Ovary (tissue), 3 donors: ENCODE measurements at regions not wholly inside any gene's neighbourhood (a gene's known extent, or its start where the extent isn't known, plus 50 kb on each side); places are given as distances from the start of the nearest gene placed in this dataset.

Experiments
- EP300 ChIP-seq: sonication (generic); formaldehyde crosslinking; IDR thresholded peaks from one replicate; pipeline ENCODE4 v1.6.1; 2017; ENCODE audit warnings: antibody characterized with exemption
- POLR2A ChIP-seq: fragments of 450-650 bp; IDR thresholded peaks from one replicate; pipeline ENCODE4 v1.6.1; 2017; ENCODE audit warnings: antibody characterized with exemption, mild to moderate bottlenecking, moderate library complexity
- TF ChIP-seq, protein P1 (sequence below), 3 donors: fragments of 450-650 bp in 2 of 3; fragments of 200-600 bp in 1 of 3; IDR thresholded peaks; one replicate each; pipeline versions ENCODE4 v1.5.1 to v1.8.0; 2016 to 2022; ENCODE audit warnings: antibody characterized with exemption in 3 of 3, mild to moderate bottlenecking in 1 of 3
- donor health status: DM: no; HTN: no; CAD: no.

GRCh38 chr16:27676839-27677238 lies 126.9 kb downstream of the KATNIP start:
- TF ChIP-seq EP300 (no peak), POLR2A (no peak)
- TF ChIP-seq, protein P1, sequence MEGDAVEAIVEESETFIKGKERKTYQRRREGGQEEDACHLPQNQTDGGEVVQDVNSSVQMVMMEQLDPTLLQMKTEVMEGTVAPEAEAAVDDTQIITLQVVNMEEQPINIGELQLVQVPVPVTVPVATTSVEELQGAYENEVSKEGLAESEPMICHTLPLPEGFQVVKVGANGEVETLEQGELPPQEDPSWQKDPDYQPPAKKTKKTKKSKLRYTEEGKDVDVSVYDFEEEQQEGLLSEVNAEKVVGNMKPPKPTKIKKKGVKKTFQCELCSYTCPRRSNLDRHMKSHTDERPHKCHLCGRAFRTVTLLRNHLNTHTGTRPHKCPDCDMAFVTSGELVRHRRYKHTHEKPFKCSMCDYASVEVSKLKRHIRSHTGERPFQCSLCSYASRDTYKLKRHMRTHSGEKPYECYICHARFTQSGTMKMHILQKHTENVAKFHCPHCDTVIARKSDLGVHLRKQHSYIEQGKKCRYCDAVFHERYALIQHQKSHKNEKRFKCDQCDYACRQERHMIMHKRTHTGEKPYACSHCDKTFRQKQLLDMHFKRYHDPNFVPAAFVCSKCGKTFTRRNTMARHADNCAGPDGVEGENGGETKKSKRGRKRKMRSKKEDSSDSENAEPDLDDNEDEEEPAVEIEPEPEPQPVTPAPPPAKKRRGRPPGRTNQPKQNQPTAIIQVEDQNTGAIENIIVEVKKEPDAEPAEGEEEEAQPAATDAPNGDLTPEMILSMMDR (IDR thresholded peaks at IDR 0.05) = no peak
